ENCODE measurements at regions not wholly inside any gene's neighbourhood (a gene's known extent, or its start where the extent isn't known, plus 50 kb on each side); places are given as distances from the start of the nearest gene placed in this dataset.

DNA sequence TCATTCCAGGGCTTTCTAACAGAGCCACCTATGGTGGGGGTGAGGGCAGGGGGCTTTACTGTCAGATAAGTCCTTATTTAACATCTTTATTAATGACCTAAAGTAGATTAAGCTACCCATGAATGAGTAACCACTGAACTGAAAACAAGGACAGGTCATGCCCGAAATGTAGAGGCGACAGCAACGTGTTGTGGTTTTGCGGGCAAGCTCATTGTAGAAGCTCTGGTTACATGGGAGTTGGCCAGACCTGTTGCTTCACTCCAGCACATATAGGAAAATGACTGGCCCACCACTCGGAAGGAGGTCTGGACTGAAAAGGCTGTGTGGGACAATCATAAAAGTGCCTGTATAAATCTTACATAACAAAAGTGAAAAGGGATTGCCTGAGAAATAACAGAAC, 109.6 kb upstream of the NDP start:
- no peak overlapping the region for H3K27ac Mint-ChIP-seq
- Histone ChIP-seq H3K4me1 (ENCODE audit: insufficient read depth, low read length) (no peaks in the 10 kb centered on the region), H3K4me3 (ENCODE audit: low read length) (no peak overlapping the region), H3K27me3 (ENCODE audit: control insufficient read depth in 1 of 2, insufficient read depth in 2 of 2, low read length in 2 of 2) (no peaks in the 10 kb centered on the region), H3K36me3 (ENCODE audit: insufficient read depth, low read length) (no peaks in the 10 kb centered on the region), H3K27ac (ENCODE audit: low read depth in 1 of 2, low read length in 2 of 2) (no peak overlapping the region), H3K9me3 (ENCODE audit: control insufficient read depth in 1 of 2, insufficient read depth in 1 of 2, low read length in 2 of 2) (no peaks in the 10 kb centered on the region)
- intact Hi-C loops (cut with DNase I, micrococcal nuclease): no loop called here
- no peaks in the 10 kb centered on the region for H3K9me3 Mint-ChIP-seq
- H3K4me3 Mint-ChIP-seq: no peak overlapping the region
- TF ChIP-seq, protein P1, sequence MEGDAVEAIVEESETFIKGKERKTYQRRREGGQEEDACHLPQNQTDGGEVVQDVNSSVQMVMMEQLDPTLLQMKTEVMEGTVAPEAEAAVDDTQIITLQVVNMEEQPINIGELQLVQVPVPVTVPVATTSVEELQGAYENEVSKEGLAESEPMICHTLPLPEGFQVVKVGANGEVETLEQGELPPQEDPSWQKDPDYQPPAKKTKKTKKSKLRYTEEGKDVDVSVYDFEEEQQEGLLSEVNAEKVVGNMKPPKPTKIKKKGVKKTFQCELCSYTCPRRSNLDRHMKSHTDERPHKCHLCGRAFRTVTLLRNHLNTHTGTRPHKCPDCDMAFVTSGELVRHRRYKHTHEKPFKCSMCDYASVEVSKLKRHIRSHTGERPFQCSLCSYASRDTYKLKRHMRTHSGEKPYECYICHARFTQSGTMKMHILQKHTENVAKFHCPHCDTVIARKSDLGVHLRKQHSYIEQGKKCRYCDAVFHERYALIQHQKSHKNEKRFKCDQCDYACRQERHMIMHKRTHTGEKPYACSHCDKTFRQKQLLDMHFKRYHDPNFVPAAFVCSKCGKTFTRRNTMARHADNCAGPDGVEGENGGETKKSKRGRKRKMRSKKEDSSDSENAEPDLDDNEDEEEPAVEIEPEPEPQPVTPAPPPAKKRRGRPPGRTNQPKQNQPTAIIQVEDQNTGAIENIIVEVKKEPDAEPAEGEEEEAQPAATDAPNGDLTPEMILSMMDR (IDR thresholded peaks at IDR 0.05): no peak
- DNase-seq (no peak), ATAC-seq (ENCODE audit: poor library complexity) (no peak)
- ChIA-PET CTCF (no interaction called here), POLR2A (no interaction called here)
- no peaks in the 10 kb centered on the region for H3K4me1 Mint-ChIP-seq (ENCODE audit: low read depth)
- H3K36me3 Mint-ChIP-seq (ENCODE audit: low read depth): no peaks in the 10 kb centered on the region
- H3K27me3 Mint-ChIP-seq: no peaks in the 10 kb centered on the region

DNA sequence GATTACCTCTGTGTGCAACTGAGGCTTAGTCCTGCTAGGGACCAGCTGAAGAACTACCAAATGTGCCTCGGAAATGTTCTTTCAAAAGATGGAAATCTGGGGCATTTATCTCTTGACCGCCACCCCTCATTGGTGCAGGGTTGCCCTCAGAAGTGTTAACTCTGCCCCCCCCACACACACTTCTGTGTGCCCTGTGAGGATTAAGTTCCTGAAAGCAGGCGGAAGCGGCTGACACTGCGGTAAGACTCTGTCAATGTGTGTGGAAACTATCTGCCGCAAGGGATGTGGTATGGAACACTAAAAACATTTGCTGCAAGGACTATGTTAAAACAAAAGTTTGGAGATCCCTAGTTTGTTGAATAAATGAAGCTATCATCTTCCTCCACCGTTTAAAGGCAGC, 106.9 kb upstream of the NDP start:
- ChIA-PET CTCF (no interaction called here), POLR2A (no interaction called here)
- Mint-ChIP-seq H3K27ac (no peak overlapping the region), H3K4me1 (ENCODE audit: low read depth) (no peaks in the 10 kb centered on the region), H3K36me3 (ENCODE audit: low read depth) (no peaks in the 10 kb centered on the region), H3K4me3 (no peak overlapping the region), H3K27me3 (no peaks in the 10 kb centered on the region), H3K9me3 (peaks cover 4% of the 10 kb centered on the region)
- no peak overlapping the region for H3K4me3 ChIP-seq (ENCODE audit: low read length)
- H3K9me3 ChIP-seq (ENCODE audit: control insufficient read depth in 1 of 2, insufficient read depth in 1 of 2, low read length in 2 of 2): no peaks in the 10 kb centered on the region
- no peak for ATAC-seq (ENCODE audit: poor library complexity)
- no peaks in the 10 kb centered on the region for H3K36me3 ChIP-seq (ENCODE audit: insufficient read depth, low read length)
- H3K27ac ChIP-seq (ENCODE audit: low read depth in 1 of 2, low read length in 2 of 2): no peak overlapping the region
- intact Hi-C loops (cut with DNase I, micrococcal nuclease): no loop called here
- TF ChIP-seq, protein P1 (IDR thresholded peaks at IDR 0.05): no peak
- no peaks in the 10 kb centered on the region for H3K4me1 ChIP-seq (ENCODE audit: insufficient read depth, low read length)
- no peak for DNase-seq
- H3K27me3 ChIP-seq (ENCODE audit: control insufficient read depth in 1 of 2, insufficient read depth in 2 of 2, low read length in 2 of 2): no peaks in the 10 kb centered on the region

DNA sequence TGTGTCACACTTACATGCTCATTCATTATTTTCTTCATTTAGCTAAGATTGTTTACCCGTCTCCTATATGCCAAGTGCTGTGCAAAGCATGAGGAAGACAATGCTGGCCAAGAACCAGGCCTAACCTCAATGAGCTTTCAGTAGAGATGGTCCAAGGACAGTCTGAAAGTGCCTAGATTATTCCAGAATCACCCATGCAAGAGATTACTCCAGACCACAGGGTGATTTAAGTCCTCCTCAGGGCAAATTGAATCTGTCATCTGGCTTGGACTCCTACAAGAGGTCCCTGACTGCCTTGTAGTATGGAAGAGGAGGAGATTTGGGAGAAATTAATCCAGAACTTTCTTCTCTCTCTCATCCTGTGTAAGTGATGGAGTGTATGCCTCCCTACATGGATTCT, 99.4 kb upstream of the NDP start:
- ChIA-PET CTCF (no interaction called here), POLR2A (no interaction called here)
- Mint-ChIP-seq H3K4me3 (no peak overlapping the region), H3K27me3 (no peaks in the 10 kb centered on the region), H3K4me1 (ENCODE audit: low read depth) (no peaks in the 10 kb centered on the region), H3K27ac (no peak overlapping the region), H3K36me3 (ENCODE audit: low read depth) (no peaks in the 10 kb centered on the region), H3K9me3 (peaks cover 3% of the 10 kb centered on the region)
- Histone ChIP-seq H3K4me3 (ENCODE audit: low read length) (no peak overlapping the region), H3K9me3 (ENCODE audit: control insufficient read depth in 1 of 2, insufficient read depth in 1 of 2, low read length in 2 of 2) (no peaks in the 10 kb centered on the region), H3K4me1 (ENCODE audit: insufficient read depth, low read length) (no peaks in the 10 kb centered on the region), H3K27me3 (ENCODE audit: control insufficient read depth in 1 of 2, insufficient read depth in 2 of 2, low read length in 2 of 2) (no peaks in the 10 kb centered on the region), H3K36me3 (ENCODE audit: insufficient read depth, low read length) (no peaks in the 10 kb centered on the region), H3K27ac (ENCODE audit: low read depth in 1 of 2, low read length in 2 of 2) (no peak overlapping the region)
- ATAC-seq (ENCODE audit: poor library complexity): no peak
- TF ChIP-seq, protein P1 (IDR thresholded peaks at IDR 0.05): no peak
- DNase-seq: no peak
- intact Hi-C loops (cut with DNase I, micrococcal nuclease): no loop called here

Data from CD4-positive, alpha-beta T cell (primary cell).